Stimulated activated CD4-positive, alpha-beta T cell treated with anti-CD3 and anti-CD28 coated beads, TNF-alpha, amount 100 ng/mL, for 24 hours (primary cell): ENCODE measurements at regions not wholly inside any gene's neighbourhood (a gene's known extent, or its start where the extent isn't known, plus 50 kb on each side); places are given as distances from the start of the nearest gene placed in this dataset.
"Not testable (repeated sequence)": the region's sequence is repeated elsewhere in the genome, so short reads cannot be mapped to it uniquely, and the experiment has no call there.

Experiments
- DNase-seq, 3 experiments: peaks; one replicate each; pipeline ENCODE4 v3.0.0-alpha.2; 2020; ENCODE audit warnings: low read depth in 3 of 3

DNA sequence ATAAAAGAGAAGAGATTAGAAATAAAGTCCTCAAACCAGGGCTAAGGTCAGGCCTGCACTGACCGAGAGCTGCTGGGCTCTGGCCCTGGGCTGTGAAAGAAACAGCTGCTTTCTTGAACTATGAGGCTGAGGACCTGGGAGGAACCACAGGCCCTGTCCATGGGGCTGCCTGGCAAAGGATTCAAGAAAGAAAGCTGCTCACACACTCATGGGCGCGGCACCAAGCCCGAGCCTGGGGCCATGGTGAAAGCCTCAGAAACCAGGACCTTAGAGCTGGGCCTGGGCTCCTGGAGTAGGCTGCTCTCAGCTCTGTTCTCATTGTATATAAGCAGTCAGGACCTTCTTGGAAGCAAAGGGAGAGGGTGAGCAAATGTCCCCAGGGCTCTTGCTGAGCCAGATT is 601.9 kb downstream of the RPIA start:
- not testable (repeated sequence) for DNase-seq

DNA sequence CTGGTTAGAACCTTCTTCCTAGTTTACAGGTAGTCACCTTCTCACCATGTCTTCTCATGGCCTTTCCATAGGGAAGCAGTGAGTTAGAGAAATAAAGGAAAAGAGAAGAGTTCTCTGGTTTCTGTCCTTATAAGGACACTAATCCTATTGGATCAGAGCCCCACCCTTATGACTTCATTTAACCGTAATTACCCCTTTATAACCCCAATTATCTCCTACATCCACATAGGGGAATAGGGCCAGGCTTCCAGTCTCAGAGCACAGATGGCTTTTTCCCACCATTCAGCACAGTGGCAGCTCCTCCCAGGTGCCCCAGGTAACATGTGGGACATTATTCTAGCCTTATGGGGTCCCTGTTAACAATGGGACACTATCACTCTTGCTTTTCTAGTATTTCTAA is 602.9 kb downstream of the RPIA start:
- not testable (repeated sequence) for DNase-seq

DNA sequence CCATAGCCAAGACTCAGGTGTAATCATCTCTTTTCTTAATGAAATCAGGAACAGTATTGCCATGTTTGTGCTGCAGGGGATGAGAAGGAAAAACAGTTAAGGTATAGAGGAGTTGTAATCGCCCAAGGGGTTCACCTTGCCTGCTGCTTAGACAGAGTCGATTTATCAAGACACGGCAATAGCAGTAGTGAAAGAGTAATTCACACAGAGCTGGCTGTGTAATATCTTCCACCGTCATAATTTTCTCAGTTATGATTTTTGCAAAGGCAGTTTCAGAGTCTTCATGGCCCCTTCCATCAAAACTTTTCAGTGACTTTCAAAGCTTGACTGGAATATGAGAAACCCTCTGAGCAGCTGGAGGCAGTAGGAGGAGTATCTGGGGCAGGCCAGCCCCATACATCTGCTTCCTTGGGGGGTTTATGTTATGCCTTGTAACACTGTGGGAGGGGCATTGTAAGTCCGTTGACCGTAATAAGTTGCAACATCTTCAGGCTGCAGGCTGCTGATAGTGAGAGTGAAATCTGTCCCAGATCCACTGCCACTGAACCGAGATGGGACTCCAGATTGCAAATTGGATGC is 605.4 kb downstream of the RPIA start:
- not testable (repeated sequence) for DNase-seq

DNA sequence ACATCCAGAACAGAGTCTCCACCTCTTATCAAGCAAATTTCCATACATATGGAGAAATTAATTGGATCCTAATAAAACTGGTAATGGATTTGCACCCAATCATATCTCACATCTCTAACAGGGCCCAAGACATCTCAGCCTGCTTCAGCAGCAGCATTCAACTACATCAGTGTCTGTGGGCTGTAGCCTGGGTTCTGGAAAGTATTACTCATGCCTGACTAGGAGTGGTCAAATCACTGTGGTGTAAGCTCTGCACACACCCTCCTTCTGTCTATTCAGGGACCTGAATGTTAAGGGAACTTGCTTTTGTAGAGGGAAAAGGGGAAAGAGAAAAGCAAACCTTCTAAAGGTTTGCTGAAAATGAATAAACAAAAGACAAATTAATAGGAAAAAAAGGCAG is 607.7 kb downstream of the RPIA start:
- DNase-seq = not testable (repeated sequence)

DNA sequence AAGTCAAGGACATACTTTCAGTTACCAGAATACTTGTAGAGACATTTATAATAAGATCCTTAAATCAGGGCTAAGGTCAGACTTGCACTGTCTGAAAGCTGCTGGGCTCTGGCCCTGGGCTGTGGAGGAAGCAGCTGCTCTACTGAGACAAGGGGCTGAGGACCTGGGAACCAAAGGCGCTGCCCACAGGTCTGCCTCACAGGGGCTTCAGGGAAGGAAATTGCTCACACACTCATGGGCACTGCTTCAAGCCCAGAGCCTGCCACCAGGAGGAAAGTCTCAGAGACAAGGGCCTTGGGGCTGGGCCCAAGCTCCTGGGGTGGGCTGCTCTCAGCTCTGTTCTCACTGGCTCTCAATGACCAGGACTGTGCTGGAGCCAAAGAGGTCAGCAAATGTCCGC is 614.1 kb downstream of the RPIA start:
- not testable (repeated sequence) for DNase-seq

DNA sequence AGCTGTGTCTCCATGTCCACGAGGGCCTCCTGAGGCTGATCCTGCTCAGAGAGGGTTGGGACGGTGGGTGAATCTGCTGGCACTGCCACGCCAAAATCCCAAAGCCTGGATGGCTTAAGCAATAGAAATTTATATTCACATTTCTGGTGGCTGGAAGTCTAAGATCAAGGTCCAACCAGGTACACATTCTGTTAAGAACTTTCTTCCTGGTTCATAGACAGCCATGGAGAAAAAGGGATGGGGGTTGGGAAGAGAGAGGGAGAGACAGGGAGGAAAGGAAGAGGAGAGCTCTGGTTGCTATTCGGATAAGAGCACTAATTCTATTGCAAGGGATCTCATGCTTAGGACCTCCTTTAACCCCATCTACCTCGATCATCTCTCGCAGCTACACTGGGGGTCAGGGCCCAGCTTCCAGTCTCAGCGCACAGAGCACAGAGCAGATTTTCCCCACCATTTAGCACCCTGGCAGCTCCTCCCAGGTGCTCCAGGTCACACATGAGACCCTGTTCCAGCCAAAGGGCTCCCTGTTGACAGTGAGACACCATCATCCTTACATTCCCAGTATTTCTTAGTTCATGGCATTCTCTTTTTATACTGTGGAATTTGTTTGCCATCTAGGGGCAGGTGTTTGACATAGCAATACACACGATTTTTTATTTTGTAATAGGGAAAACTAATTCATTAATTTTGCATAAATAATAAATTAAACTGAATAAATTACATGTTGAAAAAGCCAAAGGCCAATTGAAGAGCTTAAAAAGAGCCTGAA is 615.6 kb downstream of the RPIA start:
- DNase-seq = not testable (repeated sequence)

DNA sequence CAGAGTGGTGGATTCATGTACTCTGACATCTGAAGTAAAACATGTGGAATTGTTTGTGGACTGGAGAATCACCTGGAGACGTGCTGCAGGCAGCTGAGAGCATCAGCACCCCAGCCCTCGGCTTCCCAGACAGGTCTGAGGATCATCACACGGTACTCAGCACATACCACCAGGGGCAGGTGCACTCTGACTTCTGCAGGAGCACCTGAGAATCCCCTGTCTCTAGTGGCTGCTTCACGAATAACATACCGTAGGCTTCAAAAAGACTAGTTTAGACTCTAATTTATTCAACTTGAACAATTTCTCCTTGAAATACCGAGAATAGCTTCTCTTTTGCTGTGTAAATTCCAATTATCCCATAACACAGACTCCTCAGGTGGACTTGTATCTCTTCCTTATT is 627.5 kb downstream of the RPIA start:
- DNase-seq = not testable (repeated sequence)

DNA sequence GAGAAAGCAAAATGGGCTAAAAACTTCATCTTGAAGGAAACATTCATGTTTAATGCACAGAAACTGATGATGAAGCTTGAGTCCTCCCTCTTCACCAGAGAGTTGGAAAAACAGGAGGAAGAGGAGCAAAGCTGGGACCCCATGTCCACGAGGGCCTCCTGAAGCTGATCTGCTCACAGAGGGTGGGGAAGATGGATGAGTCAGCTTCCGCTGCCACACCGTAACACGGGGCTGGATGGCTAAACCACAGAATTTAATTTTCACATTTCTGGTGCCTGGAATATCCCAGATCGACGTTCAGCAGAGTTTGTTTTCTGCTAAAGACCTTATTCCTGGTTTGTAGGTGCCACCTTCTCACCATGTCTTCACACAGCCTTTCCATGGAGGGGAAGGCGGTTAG is 634.4 kb downstream of the RPIA start:
- not testable (repeated sequence) for DNase-seq

DNA sequence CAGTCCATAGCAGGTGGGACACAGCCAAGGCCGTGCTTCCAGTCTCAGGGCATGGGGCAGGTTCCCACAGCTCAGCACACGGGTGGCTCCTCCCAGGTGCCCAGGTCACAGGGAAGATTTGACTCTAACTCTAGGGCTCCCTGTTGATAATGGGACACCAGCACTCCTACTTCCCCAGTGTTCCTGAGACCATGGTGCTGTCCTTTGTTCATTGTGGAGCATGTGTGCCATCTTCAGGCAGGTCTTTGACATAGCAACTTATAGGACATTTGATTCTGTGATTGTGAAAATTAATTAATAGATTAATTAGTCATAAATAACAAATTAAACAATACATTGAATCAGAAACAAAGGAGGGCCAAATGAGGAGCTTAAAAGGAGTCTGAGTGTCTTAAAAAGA is 635.0 kb downstream of the RPIA start:
- not testable (repeated sequence) for DNase-seq

DNA sequence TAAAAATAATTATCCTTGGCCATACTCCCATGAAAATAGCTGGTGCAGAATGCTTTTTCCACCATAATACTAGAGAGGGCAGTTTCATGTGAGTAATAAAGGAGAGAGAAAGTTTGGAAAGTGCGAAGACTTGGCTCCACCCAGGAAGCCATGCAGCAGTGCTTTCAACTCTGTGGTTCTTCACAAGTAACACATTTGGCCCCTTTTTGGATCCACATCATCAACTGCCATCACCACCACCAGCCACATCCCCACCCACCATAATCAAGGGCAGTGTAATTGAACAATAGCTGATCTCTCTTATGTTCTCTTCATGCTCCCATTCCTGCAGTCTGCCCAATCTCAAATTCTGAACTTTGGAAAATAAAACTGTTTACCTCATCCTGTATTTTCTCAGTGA is 637.3 kb downstream of the RPIA start:
- not testable (repeated sequence) for DNase-seq
